SK-MEL-5 (cell line): ENCODE measurements at regions not wholly inside any gene's neighbourhood (a gene's known extent, or its start where the extent isn't known, plus 50 kb on each side); places are given as distances from the start of the nearest gene placed in this dataset.
"Not testable (repeated sequence)": the region's sequence is repeated elsewhere in the genome, so short reads cannot be mapped to it uniquely, and the experiment has no call there.

Source experiments
- DNase-seq: peaks from one replicate; pipeline ENCODE4 v3.0.0-alpha.2; 2016; ENCODE audit warnings: low read depth, low spot score
- in situ Hi-C: cut with HindIII; loops from 2 replicates; pipeline ENCODE4 v1.10.0; 2016; ENCODE audit warnings: low sequenced_read_pairs, high pct_unique_total_duplicates, low pct_unique_long_range_greater_than_20kb

DNA sequence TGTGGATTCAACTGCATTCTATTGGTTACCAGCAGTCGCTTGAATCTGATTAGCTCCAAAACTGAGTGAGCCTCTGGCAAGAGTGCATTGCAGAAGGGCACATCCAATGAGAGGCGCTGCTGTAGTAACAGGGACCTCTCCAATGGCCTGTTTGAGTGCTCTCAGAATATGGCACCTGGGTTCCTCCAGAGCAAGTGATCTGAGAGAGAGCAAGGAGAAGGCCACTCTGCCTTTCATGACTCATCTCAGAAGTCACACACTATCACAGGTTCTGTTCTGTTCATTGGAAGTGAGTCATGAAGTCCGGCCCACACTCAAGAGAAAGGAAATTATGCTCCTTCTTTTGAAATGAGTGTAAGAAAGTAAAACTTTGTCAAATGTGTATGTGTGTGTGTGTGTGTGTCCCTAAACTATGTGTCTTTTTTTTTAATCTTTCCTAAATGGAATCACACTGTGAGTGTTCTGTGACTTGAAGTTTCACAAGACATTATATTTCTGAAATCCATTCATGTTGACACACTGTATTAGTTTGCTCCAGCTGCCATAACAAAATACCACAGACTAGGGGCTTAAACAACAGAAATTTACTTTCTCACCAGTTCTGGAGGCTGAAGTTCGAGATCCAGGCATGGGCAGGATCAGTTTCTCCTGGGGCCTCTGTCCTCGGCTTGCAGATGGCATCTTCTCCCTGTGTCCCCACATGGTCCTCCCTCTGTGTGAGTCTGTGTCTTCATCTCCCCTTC, 138.3 kb upstream of the CDYL start:
- in situ Hi-C loops = no loop called here
- DNase-seq = no peak

DNA sequence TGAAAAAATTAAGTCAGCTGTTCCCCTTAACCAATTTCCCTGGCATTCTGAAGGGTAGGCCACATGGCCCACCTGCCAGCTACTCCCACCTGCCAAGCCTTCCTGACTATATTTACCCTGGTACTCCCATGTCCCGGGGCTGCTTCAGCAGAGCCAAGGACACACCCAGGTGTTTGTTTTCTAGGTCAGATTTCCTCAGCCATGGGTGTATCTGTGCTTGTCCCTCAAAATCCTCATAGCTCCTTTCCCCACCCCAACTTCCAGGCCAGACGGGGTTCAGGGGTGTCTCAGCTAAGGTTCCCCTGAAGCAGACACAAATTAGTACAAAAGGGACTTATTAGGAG, 139.4 kb upstream of the CDYL start:
- in situ Hi-C loops = no loop called here
- no peak for DNase-seq

DNA sequence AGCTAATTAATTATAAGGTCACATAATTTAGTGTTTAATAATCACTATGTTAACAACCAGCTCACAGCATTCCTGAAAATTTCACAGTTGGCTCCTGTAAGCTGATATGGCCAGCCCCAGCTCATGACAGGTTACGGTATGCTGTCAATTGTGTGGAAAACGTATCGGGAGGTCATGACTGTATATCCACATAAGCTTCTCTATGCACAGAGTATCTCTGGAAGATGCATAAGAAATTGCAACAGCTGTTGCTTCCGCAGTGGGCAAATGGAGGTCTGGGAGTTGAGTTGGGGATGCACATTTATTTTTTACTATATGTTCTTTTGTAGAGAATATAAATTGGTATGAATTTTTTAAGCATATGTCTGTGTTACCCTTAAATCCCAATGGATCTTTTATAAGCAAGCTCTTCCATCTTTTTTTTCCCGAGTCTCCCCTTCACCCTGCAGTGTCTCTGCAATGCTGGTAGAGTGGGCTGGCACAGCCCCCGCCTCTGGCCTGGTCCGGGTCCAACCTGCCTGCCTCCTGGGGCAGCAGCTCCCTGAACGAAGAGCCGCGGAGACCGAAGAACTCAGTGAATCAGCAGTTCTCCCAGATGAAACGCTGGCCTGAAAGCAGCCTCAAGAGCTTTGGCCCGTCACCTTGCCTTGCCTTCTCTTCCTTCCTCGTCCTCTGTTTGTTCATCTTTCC, 139.9 kb upstream of the CDYL start:
- no peak for DNase-seq
- in situ Hi-C loops = no loop called here

DNA sequence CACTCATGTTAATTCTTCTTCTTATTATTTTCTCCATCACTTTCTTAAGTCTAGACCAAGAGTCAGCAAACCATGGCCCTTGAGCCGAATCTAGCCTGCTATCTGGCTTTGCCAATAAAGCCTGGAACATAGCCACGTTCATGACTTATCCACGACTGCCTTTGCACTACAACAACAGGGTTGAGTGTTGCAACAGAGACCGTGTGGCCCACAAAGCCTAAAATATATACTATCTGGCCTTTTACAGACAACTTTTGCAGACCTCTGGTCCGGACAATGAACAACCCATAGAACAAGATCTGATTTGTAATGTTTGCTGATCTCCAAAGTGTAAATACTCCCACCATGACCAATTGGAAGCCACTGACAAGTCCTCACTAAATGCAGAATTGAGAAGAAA, 140.5 kb upstream of the CDYL start:
- DNase-seq = no peak
- in situ Hi-C loops = no loop called here

- DNase-seq = no peak
- in situ Hi-C loops = no loop called here
Observed at GRCh38 chr6:4632421-4632820, 143.8 kb upstream of the CDYL start.

- DNase-seq, in situ Hi-C loops: not testable (repeated sequence)
Observed at GRCh38 chr6:4629789-4630188, 146.4 kb upstream of the CDYL start.

GRCh38 chr6:4625557-4625956, 150.6 kb upstream of the CDYL start:
- in situ Hi-C loops = no loop called here
- DNase-seq = no peak

- no peak for DNase-seq
- in situ Hi-C loops = no loop called here
Observed at GRCh38 chr6:4624726-4625125, 151.5 kb upstream of the CDYL start.

GRCh38 chr6:4620284-4621151, 155.7 kb upstream of the CDYL start:
- DNase-seq = no peak

GRCh38 chr6:4616311-4616710, 159.9 kb upstream of the CDYL start:
- in situ Hi-C loops = no loop called here
- no peak for DNase-seq

More at GRCh38 chr6:4620284-4621151, 155.7 kb upstream of the CDYL start:
- in situ Hi-C loops = no loop called here

DNA sequence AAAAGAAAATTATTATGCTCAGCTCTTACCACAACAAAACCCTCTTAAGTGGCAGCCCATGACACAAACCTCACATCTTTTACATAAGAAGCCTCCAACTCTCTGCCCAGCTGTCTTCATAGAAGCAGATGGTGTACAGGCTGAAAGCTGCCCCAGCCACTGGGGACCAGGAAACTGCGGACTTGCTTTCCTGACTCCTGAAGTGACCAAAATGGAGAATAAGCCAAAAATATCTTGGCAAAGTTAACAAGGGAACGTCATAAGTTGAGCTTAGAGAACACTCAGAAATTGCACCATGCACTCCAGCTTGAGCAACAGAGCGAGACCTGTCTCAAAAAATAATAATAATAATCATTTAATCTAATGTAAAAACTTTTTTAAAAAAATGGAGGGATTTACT, 160.3 kb upstream of the CDYL start:
- DNase-seq = no peak
- in situ Hi-C loops = no loop called here

DNA sequence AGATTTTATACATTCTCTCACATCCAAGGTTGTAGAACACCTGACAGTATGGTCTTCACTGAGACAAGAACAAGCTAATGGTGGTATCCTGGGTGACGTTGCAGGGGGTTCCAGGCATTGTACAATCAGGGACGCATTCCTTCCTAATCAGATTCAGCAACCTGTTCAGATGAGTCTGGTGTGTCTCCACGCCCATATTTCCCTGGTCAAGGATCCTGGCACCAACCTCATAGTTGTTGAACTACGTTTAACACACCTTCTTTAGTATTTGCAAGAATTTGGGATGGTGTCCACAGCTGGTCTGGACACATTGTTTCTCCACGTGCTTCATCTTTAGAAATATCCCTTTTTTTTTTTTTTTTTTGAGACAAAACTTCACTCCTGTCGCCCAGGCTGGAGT, 161.0 kb upstream of the CDYL start:
- DNase-seq = no peak
- in situ Hi-C loops = no loop called here

- no peak for DNase-seq
- in situ Hi-C loops = no loop called here
Observed at GRCh38 chr6:4614637-4615036, 161.6 kb upstream of the CDYL start.

- DNase-seq = no peak
- in situ Hi-C loops = no loop called here
Observed at GRCh38 chr6:4613795-4614194, 162.4 kb upstream of the CDYL start.

GRCh38 chr6:4613381-4613780, 162.8 kb upstream of the CDYL start:
- in situ Hi-C loops = no loop called here
- peak; percentile 50 for DNase-seq

DNA sequence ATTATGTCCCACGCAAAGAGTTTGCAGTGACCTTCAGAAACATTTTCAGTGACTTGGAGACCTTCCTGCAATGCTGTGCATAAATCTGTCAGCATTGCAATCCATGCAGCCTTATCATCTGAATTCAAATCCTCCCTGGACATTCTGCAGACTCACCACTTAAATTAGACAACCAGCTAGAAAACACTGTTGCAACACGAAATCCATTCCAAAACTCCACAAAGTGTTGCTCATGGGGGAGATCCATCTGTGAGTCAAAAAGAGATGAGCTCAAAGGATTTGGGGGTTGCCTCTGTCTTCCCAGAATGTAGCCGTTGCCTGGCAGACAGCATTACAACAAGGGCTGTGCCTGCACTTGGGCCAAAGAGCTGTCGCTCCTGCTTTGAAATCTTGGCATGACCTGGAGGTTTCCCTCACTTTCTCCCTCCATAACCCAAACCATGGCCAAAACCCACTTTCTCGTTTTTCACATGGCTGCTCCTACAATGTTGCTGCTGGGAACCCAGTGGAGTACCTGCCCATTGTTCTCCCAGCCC, 163.5 kb upstream of the CDYL start:
- DNase-seq = no peak
- in situ Hi-C loops = no loop called here

DNA sequence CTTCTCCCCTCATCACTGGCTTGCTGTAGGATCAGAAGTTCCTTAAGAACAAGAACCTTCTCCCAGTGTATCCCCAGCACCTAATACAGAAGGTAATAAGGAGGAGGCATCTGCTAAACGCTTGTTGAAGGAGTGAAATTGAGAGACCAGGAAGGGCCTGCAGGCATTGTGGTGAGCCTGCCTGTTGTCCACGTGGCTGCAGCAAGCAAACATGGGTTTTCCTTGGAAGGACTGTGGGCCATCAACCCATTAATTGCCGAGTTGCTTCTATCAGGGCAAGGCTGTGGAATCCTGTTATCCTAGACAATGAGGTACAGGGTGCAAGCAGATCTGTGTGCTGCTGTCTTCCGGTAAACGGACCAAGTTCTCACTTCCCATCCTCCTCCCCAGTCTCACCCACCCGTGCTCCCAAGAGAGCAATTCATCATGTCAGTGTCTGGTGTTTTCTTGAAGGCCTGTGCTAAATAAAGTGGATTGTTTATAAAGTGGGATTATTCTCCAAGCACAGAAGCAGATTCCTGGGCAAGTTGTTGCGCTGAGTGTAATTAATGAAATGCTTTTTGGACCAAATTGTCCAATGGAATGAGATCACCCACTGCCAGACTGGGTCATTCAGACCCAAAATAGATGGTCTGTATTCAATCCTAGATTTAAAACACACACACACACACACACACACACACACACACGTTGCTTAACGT, 164.6 kb upstream of the CDYL start:
- peak; percentile 47 for DNase-seq
- in situ Hi-C loops = no loop called here

- in situ Hi-C loops = no loop called here
- peak; percentile 97 for DNase-seq
Observed at GRCh38 chr6:4610256-4610655, 165.9 kb upstream of the CDYL start.
